Testis (tissue), 2 donors: ENCODE measurements at regions not wholly inside any gene's neighbourhood (a gene's known extent, or its start where the extent isn't known, plus 50 kb on each side); places are given as distances from the start of the nearest gene placed in this dataset.

ENCODE experiments used
- CTCF ChIP-seq, 3 experiments: fragments of 450-650 bp in 2 of 3; fragments of 200-600 bp in 1 of 3; sonication (generic) in 1 of 3; IDR thresholded peaks; one replicate each; pipeline ENCODE4 v1.5.1; 2016 to 2019; ENCODE audit warnings: antibody characterized with exemption in 3 of 3, mild to moderate bottlenecking in 2 of 3, moderate library complexity in 1 of 3
- POLR2A ChIP-seq: fragments of 450-650 bp; IDR thresholded peaks from one replicate; pipeline ENCODE4 v1.6.1; 2017; ENCODE audit warnings: antibody characterized with exemption, mild to moderate bottlenecking, moderate library complexity

DNA sequence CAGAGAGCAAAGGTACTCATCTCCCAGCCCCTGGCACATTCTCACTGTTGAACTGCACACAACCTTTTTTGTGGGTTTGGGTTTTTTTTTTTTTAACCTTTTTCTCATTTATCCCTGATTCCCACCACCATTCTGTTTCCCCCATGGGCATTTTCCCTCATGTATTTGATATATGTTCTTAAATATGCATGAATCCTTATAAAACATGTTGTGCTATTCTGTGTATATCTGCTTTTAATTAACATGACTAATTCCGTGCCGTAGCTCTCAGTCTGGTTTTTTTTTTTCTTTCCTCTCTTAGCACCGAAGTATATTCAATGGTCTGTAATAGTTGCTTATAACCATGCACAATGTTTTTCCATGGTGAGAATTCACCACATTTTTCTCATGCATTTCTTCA lies 204.5 kb downstream of the RGS3 start:
- no peak for TF ChIP-seq CTCF (IDR thresholded peaks at IDR 0.05)
- TF ChIP-seq POLR2A = no peak
